ENCODE measurements at regions not wholly inside any gene's neighbourhood (a gene's known extent, or its start where the extent isn't known, plus 50 kb on each side); places are given as distances from the start of the nearest gene placed in this dataset.

GRCh38 chr7:142439739-142440138 lies 181.9 kb upstream of the PRSS58 start:
- TF ChIP-seq CTCF (optimal IDR thresholded peaks at IDR 0.05 in 1 of 3, IDR thresholded peaks at IDR 0.05 in 1 of 3, conservative IDR thresholded peaks at IDR 0.05 in 1 of 3; ENCODE audit: extremely low read depth in 1 of 3, insufficient read depth in 2 of 3, low read length in 3 of 3), result no peak
- TF ChIP-seq EZH2 (IDR thresholded peaks at IDR 0.05; ENCODE audit: low read length), result no peak
